Right lobe of liver (tissue), 6 donors: ENCODE measurements at regions not wholly inside any gene's neighbourhood (a gene's known extent, or its start where the extent isn't known, plus 50 kb on each side); places are given as distances from the start of the nearest gene placed in this dataset.

Source experiments
- ATAC-seq, 4 donors: fragments of 200-7000 bp; cut with Tn5 transposase; one replicate each; pipeline ENCODE4 v1.9.1; 2020; ENCODE audit warnings: mild to moderate bottlenecking in 4 of 4, moderate library complexity in 4 of 4
- DNase-seq, 3 donors: peaks; one replicate each; pipeline ENCODE4 v3.0.0-alpha.2; 2020
- H3K27ac ChIP-seq, 3 donors: fragments of 200-600 bp; one replicate each; pipeline ENCODE4 v1.8.0; 2022
- H3K27me3 ChIP-seq, 2 donors: fragments of 200-600 bp; one replicate each; pipeline ENCODE4 v1.8.0; 2022
- H3K36me3 ChIP-seq, 4 donors: fragments of 200-600 bp; sonication (generic) in 1 of 4; one replicate each; pipeline versions ENCODE4 v1.5.1 to v1.8.0; 2017 to 2022; ENCODE audit warnings: control low read depth in 1 of 4
- H3K4me1 ChIP-seq, 4 donors: fragments of 200-600 bp; sonication (generic) in 1 of 4; one replicate each; pipeline versions ENCODE4 v1.5.1 to v1.8.0; 2017 to 2022; ENCODE audit warnings: control low read depth in 1 of 4
- H3K4me3 ChIP-seq, 3 donors: fragments of 200-600 bp; one replicate each; pipeline ENCODE4 v1.8.0; 2022
- H3K9me3 ChIP-seq, 4 donors: fragments of 200-600 bp; sonication (generic) in 1 of 4; one replicate each; pipeline versions ENCODE4 v1.5.1 to v1.8.0; 2017 to 2022; ENCODE audit warnings: control low read depth in 1 of 4
- CTCF ChIP-seq, 4 donors: fragments of 200-600 bp in 3 of 4; fragments of 450-650 bp in 1 of 4; IDR thresholded peaks; one replicate each; pipeline versions ENCODE4 v1.5.1 to v1.8.0; 2016 to 2022; ENCODE audit warnings: antibody characterized with exemption in 4 of 4, mild to moderate bottlenecking in 2 of 4
- POLR2A ChIP-seq: fragments of 450-650 bp; IDR thresholded peaks from one replicate; pipeline ENCODE4 v1.6.1; 2017; ENCODE audit warnings: antibody characterized with exemption, mild to moderate bottlenecking
- WGBS: methylation state at CpG from one replicate; pipeline ENCODE4 v1.1.6; 2018; ENCODE audit warnings: low coverage, low lambda C conversion rate; ENCODE audit not compliant: insufficient coverage; ENCODE audit errors: missing lambda C conversion rate; 5-methylcytosine and 5-hydroxymethylcytosine counted together
- intact Hi-C, 2 donors: fragments of 100-400 bp; cut with DNase I; formaldehyde crosslinking; loops; one replicate each; pipeline versions ENCODE4 v1.11.2 to v1.14.1; 2022
- donor health status: DM: no; HTN: yes; CAD: no.
- donor health status: DM: no; HTN: no; CAD: no.
- donor health status: DM: no; HTN: no; CAD: no.
- donor health status: DM: no; HTN: yes; CAD: no.
- donor health status: DM: no; HTN: yes; CAD: no.

GRCh38 chr4:135007400-135007799, 805.8 kb upstream of the PABPC4L start:
- H3K27ac ChIP-seq: no peak overlapping the region
- ATAC-seq (no peak), DNase-seq (no peak)
- no peaks in the 10 kb centered on the region for H3K36me3 ChIP-seq
- WGBS: 63% methylated on average over 3 of the region's 3 CpGs
- no peaks in the 10 kb centered on the region for H3K4me1 ChIP-seq
- no peaks in the 10 kb centered on the region for H3K27me3 ChIP-seq
- no peak for TF ChIP-seq POLR2A
- no peak for TF ChIP-seq CTCF (IDR thresholded peaks at IDR 0.05)
- no peaks in the 10 kb centered on the region for H3K9me3 ChIP-seq
- intact Hi-C loops: no loop called here
- no peak overlapping the region for H3K4me3 ChIP-seq

GRCh38 chr4:134999169-134999568, 797.6 kb upstream of the PABPC4L start:
- ATAC-seq (no peak), DNase-seq (no peak)
- Histone ChIP-seq H3K27ac (no peak overlapping the region), H3K27me3 (no peaks in the 10 kb centered on the region), H3K36me3 (no peaks in the 10 kb centered on the region), H3K4me1 (no peaks in the 10 kb centered on the region), H3K9me3 (no peaks in the 10 kb centered on the region), H3K4me3 (no peak overlapping the region)
- no peak for TF ChIP-seq CTCF (IDR thresholded peaks at IDR 0.05)
- no peak for TF ChIP-seq POLR2A
- intact Hi-C loops: no loop called here
- WGBS: 54% methylated on average over 2 of the region's 2 CpGs

- no peak for DNase-seq
Measured at GRCh38 chr4:134961963-134962362, 760.4 kb upstream of the PABPC4L start.

GRCh38 chr4:134958862-134959261, 757.3 kb upstream of the PABPC4L start:
- Histone ChIP-seq H3K9me3 (no peaks in the 10 kb centered on the region), H3K27ac (no peak overlapping the region), H3K4me3 (no peak overlapping the region), H3K27me3 (no peaks in the 10 kb centered on the region), H3K36me3 (no peaks in the 10 kb centered on the region), H3K4me1 (no peaks in the 10 kb centered on the region)
- TF ChIP-seq POLR2A: no peak
- no peak for TF ChIP-seq CTCF (IDR thresholded peaks at IDR 0.05)
- intact Hi-C loops: no loop called here
- 50% methylated on average over 1 of the region's 1 CpG for WGBS
- ATAC-seq: no peak
- DNase-seq: no peak

More at GRCh38 chr4:134961963-134962362, 760.4 kb upstream of the PABPC4L start:
- Histone ChIP-seq H3K4me3 (no peak overlapping the region), H3K27me3 (no peaks in the 10 kb centered on the region), H3K4me1 (no peaks in the 10 kb centered on the region), H3K9me3 (no peaks in the 10 kb centered on the region), H3K27ac (no peak overlapping the region), H3K36me3 (no peaks in the 10 kb centered on the region)
- ATAC-seq: no peak
- intact Hi-C loops: no loop called here
- WGBS: 40% methylated on average over 1 of the region's 3 CpGs
- TF ChIP-seq POLR2A: no peak
- no peak for TF ChIP-seq CTCF (IDR thresholded peaks at IDR 0.05)

- no peaks in the 10 kb centered on the region for H3K4me1 ChIP-seq
- H3K9me3 ChIP-seq: no peaks in the 10 kb centered on the region
- WGBS: 50% methylated on average over 1 of the region's 1 CpG
- no peak overlapping the region for H3K4me3 ChIP-seq
- H3K27ac ChIP-seq: no peak overlapping the region
- ATAC-seq (no peak), DNase-seq (no peak)
- H3K27me3 ChIP-seq: no peaks in the 10 kb centered on the region
- no peaks in the 10 kb centered on the region for H3K36me3 ChIP-seq
- intact Hi-C loops: no loop called here
- TF ChIP-seq POLR2A: no peak
- TF ChIP-seq CTCF (IDR thresholded peaks at IDR 0.05): no peak
Measured at GRCh38 chr4:134955059-134955458, 753.5 kb upstream of the PABPC4L start.
